Body of pancreas (tissue), 4 donors: ENCODE measurements at regions not wholly inside any gene's neighbourhood (a gene's known extent, or its start where the extent isn't known, plus 50 kb on each side); places are given as distances from the start of the nearest gene placed in this dataset.

Experiments
- ATAC-seq: fragments of 150-250 bp; one replicate; pipeline ENCODE4 v1.9.1; 2016
- DNase-seq, 4 donors: peaks; one replicate each; pipeline ENCODE4 v3.0.0-alpha.2; 2019
- H3K27ac ChIP-seq, 4 donors: fragments of 200-600 bp; sonication (generic); 1 replicate in 3 of 4; 2 replicates in 1 of 4; pipeline versions ENCODE4 v1.5.1 to v1.6.1; 2016 to 2019; ENCODE audit warnings: mild to moderate bottlenecking in 1 of 4, mixed read lengths in 1 of 4, moderate library complexity in 1 of 4
- H3K27me3 ChIP-seq, 2 donors: fragments of 200-600 bp; sonication (generic); one replicate each; pipeline ENCODE4 v1.6.0; 2016; ENCODE audit warnings: mild to moderate bottlenecking in 1 of 2
- H3K36me3 ChIP-seq, 2 donors: fragments of 200-600 bp; sonication (generic); replicated peaks in 1 of 2; 2 replicates each; pipeline ENCODE4 v1.5.1; 2016; ENCODE audit warnings: low read depth in 2 of 2; ENCODE audit not compliant: insufficient read depth in 1 of 2
- H3K4me1 ChIP-seq: fragments of 200-600 bp; sonication (generic); one replicate; pipeline ENCODE4 v1.6.0; 2016
- H3K4me3 ChIP-seq, 2 donors: fragments of 200-600 bp; sonication (generic); 1 replicate in 1 of 2; 2 replicates in 1 of 2; pipeline ENCODE4 v1.5.1; 2016 to 2019
- H3K9me3 ChIP-seq, 3 donors: fragments of 200-600 bp; sonication (generic); 1 replicate in 2 of 3; 2 replicates in 1 of 3; pipeline ENCODE4 v1.5.1; 2016
- POLR2A ChIP-seq, 3 donors: fragments of 450-650 bp; IDR thresholded peaks; one replicate each; pipeline ENCODE4 v1.6.1; 2016; ENCODE audit warnings: antibody characterized with exemption in 3 of 3, mild to moderate bottlenecking in 2 of 3
- whole genome bisulfite sequencing, 2 donors: methylation state at CpG; one replicate each; pipeline ENCODE4 v1.1.5; 2017; 5-methylcytosine and 5-hydroxymethylcytosine counted together
- intact Hi-C: fragments of 100-400 bp; cut with DNase I; formaldehyde crosslinking; loops from one replicate; pipeline ENCODE4 v1.15.1; 2023
- TF ChIP-seq, protein P1 (sequence below), 7 experiments: fragments of 450-650 bp in 4 of 7; fragments of 200-600 bp in 3 of 7; sonication (generic) in 3 of 7; IDR thresholded peaks; one replicate each; pipeline ENCODE4 v1.5.1; 2016 to 2019; ENCODE audit warnings: antibody characterized with exemption in 7 of 7

DNA sequence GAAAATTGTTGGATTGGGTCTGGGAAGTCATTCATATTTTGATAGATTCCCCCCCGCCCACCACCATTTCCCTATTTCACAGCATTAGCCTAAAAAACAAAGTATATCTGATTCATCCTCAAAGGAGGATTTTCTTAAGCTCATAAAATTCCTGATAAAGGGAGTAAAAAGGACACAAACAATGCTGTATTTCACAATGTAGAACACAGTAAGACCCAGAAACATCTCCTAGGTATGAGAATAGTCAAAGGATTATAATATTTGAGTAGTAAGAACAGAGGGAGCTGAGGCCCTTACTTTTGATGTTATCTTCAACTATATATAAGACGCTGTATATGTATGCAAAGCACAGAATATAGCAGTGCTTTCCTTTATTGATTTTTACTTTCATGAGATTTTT lies 225.3 kb downstream of the TGFB2 start:
- H3K4me1 ChIP-seq: no peaks in the 10 kb centered on the region
- no peak for TF ChIP-seq POLR2A (IDR thresholded peaks at IDR 0.05)
- TF ChIP-seq, protein P1, sequence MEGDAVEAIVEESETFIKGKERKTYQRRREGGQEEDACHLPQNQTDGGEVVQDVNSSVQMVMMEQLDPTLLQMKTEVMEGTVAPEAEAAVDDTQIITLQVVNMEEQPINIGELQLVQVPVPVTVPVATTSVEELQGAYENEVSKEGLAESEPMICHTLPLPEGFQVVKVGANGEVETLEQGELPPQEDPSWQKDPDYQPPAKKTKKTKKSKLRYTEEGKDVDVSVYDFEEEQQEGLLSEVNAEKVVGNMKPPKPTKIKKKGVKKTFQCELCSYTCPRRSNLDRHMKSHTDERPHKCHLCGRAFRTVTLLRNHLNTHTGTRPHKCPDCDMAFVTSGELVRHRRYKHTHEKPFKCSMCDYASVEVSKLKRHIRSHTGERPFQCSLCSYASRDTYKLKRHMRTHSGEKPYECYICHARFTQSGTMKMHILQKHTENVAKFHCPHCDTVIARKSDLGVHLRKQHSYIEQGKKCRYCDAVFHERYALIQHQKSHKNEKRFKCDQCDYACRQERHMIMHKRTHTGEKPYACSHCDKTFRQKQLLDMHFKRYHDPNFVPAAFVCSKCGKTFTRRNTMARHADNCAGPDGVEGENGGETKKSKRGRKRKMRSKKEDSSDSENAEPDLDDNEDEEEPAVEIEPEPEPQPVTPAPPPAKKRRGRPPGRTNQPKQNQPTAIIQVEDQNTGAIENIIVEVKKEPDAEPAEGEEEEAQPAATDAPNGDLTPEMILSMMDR (IDR thresholded peaks at IDR 0.05): no peak
- ATAC-seq: no peak
- DNase-seq: no peak
- H3K9me3 ChIP-seq: no peaks in the 10 kb centered on the region
- H3K27ac ChIP-seq: no peak overlapping the region
- intact Hi-C loops: no loop called here
- H3K4me3 ChIP-seq: no peak overlapping the region
- no peaks in the 10 kb centered on the region for H3K27me3 ChIP-seq
- 56 to 72% methylated on average over 2 of the region's 2 CpGs for WGBS, 2 donors
- no peaks in the 10 kb centered on the region for H3K36me3 ChIP-seq

DNA sequence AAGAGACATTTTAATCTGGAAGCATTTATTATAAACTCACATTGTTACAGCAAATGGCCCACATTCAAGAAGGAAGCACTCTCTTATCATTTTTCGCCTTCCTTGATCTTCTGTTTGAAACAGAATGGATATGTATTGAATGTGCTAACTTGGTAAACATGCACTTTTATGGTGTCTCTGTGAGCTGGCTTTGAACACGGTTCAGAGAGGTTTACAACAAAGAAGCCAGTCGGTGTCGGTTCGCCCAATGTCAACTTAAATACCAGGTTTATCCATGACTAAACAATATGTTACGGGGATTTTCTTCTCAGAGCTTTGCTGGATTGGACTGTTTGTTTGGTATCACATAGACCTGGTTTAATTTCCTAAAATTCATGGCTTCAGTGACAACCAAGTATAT lies 226.4 kb downstream of the TGFB2 start:
- no peaks in the 10 kb centered on the region for H3K36me3 ChIP-seq
- no peak for TF ChIP-seq POLR2A (IDR thresholded peaks at IDR 0.05)
- TF ChIP-seq, protein P1 (IDR thresholded peaks at IDR 0.05): no peak
- H3K27me3 ChIP-seq: no peaks in the 10 kb centered on the region
- DNase-seq: no peak
- H3K4me3 ChIP-seq: no peak overlapping the region
- H3K9me3 ChIP-seq: no peaks in the 10 kb centered on the region
- no peak for ATAC-seq
- H3K4me1 ChIP-seq: no peaks in the 10 kb centered on the region
- intact Hi-C loops: no loop called here
- H3K27ac ChIP-seq: no peak overlapping the region
- whole genome bisulfite sequencing, 2 donors: 82 to 89% methylated on average over 6 of the region's 6 CpGs

DNA sequence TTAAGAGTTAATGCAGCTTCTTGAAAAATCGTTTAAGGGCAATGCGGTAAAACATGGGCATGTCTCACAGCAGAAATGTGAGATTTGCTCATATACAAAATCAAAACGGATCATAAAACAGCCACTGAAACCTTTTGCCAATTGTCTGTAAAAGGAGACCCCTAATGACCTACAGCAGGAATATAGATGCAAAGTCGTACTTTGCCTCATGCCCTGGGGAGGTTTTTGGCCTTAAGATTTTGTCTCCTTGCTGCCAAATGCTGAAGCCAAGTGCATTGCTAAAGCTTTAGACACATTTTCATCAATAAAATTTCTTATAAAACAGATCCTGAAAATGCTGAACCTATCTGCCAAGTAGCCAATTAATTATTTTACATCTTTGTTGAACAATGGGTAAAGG lies 226.9 kb downstream of the TGFB2 start:
- intact Hi-C loops: no loop called here
- Histone ChIP-seq H3K9me3 (no peaks in the 10 kb centered on the region), H3K4me1 (no peaks in the 10 kb centered on the region), H3K27me3 (no peaks in the 10 kb centered on the region), H3K27ac (no peak overlapping the region), H3K4me3 (no peak overlapping the region), H3K36me3 (no peaks in the 10 kb centered on the region)
- no peak for ATAC-seq
- no peak for TF ChIP-seq POLR2A (IDR thresholded peaks at IDR 0.05)
- TF ChIP-seq, protein P1 (IDR thresholded peaks at IDR 0.05): no peak
- no peak for DNase-seq
- WGBS, 2 donors: 70 to 77% methylated on average over 4 of the region's 4 CpGs

DNA sequence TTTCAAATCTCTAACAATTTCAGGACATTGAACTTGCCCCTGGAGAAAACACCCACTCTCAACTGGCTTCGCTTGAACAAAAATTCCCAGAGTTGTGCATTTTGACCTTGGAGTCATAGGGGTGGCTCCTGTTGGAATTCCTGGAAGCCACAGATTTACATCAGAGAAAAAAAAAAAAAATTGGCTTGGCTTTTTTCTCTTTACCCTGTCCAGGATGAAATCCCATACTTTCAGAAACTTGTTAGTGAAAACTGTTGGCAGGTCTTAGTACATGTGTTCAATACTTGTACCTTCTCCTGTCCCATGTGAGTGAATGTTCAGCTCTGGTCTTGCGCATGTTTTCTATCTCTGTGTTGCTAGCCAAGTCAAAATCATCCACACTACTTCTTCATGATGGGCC lies 228.8 kb downstream of the TGFB2 start:
- H3K9me3 ChIP-seq: no peaks in the 10 kb centered on the region
- H3K36me3 ChIP-seq: no peaks in the 10 kb centered on the region
- H3K4me1 ChIP-seq: no peaks in the 10 kb centered on the region
- TF ChIP-seq, protein P1 (IDR thresholded peaks at IDR 0.05): no peak
- no peak for TF ChIP-seq POLR2A (IDR thresholded peaks at IDR 0.05)
- no peak overlapping the region for H3K4me3 ChIP-seq
- intact Hi-C loops: no loop called here
- H3K27ac ChIP-seq: no peak overlapping the region
- ATAC-seq (no peak), DNase-seq (no peak)
- WGBS, 2 donors: 87 to 89% methylated on average over 2 of the region's 2 CpGs
- H3K27me3 ChIP-seq: no peaks in the 10 kb centered on the region

DNA sequence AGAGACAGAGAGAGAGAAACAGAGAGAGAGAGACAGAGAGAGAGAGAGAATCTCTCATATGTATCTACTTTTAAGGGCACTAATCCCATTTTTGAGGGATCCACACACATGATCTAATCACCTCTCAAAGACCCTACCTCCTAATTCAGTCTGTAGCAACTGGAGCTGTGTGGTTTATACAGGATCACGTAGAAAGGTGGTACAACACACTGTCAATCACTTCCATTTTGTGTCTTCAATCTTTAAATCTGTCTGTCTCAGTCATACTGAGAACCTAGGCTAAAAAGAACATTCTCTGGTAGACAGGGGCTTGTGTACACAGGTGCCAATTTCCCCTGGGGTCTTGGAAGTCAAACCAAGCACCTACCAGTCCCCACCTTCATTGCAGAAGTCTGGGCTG lies 229.9 kb downstream of the TGFB2 start:
- no peaks in the 10 kb centered on the region for H3K9me3 ChIP-seq
- H3K27me3 ChIP-seq: no peaks in the 10 kb centered on the region
- 40 to 45% methylated on average over 1 of the region's 1 CpG for WGBS, 2 donors
- H3K4me1 ChIP-seq: no peaks in the 10 kb centered on the region
- H3K36me3 ChIP-seq: no peaks in the 10 kb centered on the region
- intact Hi-C loops: no loop called here
- ATAC-seq (no peak), DNase-seq (no peak)
- no peak overlapping the region for H3K27ac ChIP-seq
- TF ChIP-seq, protein P1 (IDR thresholded peaks at IDR 0.05): no peak
- TF ChIP-seq POLR2A (IDR thresholded peaks at IDR 0.05): no peak
- no peak overlapping the region for H3K4me3 ChIP-seq
